Neutrophil (primary cell): ENCODE measurements at regions not wholly inside any gene's neighbourhood (a gene's known extent, or its start where the extent isn't known, plus 50 kb on each side); places are given as distances from the start of the nearest gene placed in this dataset.

Experiments
- H3K27ac ChIP-seq: fragments of 200-600 bp; sonication (generic); 2 replicates; pipeline ENCODE4 v1.5.1; 2016; ENCODE audit warnings: mild to moderate bottlenecking, moderate library complexity
- H3K27me3 ChIP-seq: fragments of 200-600 bp; sonication (generic); 2 replicates; pipeline ENCODE4 v1.6.0; 2016; ENCODE audit warnings: mild to moderate bottlenecking
- H3K36me3 ChIP-seq: fragments of 200-600 bp; sonication (generic); 2 replicates; pipeline ENCODE4 v1.5.1; 2017
- H3K4me1 ChIP-seq, 2 experiments: fragments of 200-600 bp in 1 of 2; sonication (generic) in 1 of 2; 1 replicate in 1 of 2; 2 replicates in 1 of 2; pipeline versions ENCODE4 v1.5.1 to v1.6.1; 2013 to 2016; ENCODE audit warnings: low read depth in 1 of 2, low read length in 1 of 2, mild to moderate bottlenecking in 1 of 2, moderate library complexity in 1 of 2; ENCODE audit not compliant: control insufficient read depth in 1 of 2, insufficient read depth in 1 of 2
- H3K4me3 ChIP-seq, 2 experiments: fragments of 200-600 bp in 1 of 2; sonication (generic) in 1 of 2; 1 replicate in 1 of 2; 2 replicates in 1 of 2; pipeline ENCODE4 v1.5.1; 2013 to 2016; ENCODE audit warnings: low read depth in 1 of 2, low read length in 1 of 2, mild to moderate bottlenecking in 1 of 2, moderate library complexity in 1 of 2
- H3K9me3 ChIP-seq: fragments of 200-600 bp; sonication (generic); 2 replicates; pipeline ENCODE4 v1.5.1; 2016
- CTCF ChIP-seq: fragments of 200-600 bp; sonication (generic); IDR thresholded peaks from 2 replicates; pipeline ENCODE4 v1.5.1; 2016; ENCODE audit warnings: antibody characterized with exemption

- no peak overlapping the region for H3K27ac ChIP-seq
- H3K27me3 ChIP-seq: peaks cover 4% of the 10 kb centered on the region
- no peaks in the 10 kb centered on the region for H3K9me3 ChIP-seq
- no peaks in the 10 kb centered on the region for H3K4me1 ChIP-seq
- no peak overlapping the region for H3K4me3 ChIP-seq
- no peak for TF ChIP-seq CTCF
- H3K36me3 ChIP-seq: no peaks in the 10 kb centered on the region
These were observed 155.9 kb downstream of the BARHL2 start for GRCh38 chr1:90561103-90561783.

- H3K4me1 ChIP-seq: no peaks in the 10 kb centered on the region
- no peak for TF ChIP-seq CTCF
- no peaks in the 10 kb centered on the region for H3K36me3 ChIP-seq
- H3K27me3 ChIP-seq: peaks cover 4% of the 10 kb centered on the region
- H3K9me3 ChIP-seq: no peaks in the 10 kb centered on the region
- no peak overlapping the region for H3K4me3 ChIP-seq
- H3K27ac ChIP-seq: no peak overlapping the region
These were observed 158.2 kb downstream of the BARHL2 start for GRCh38 chr1:90558754-90559378.

GRCh38 chr1:90558126-90558525 lies 159.0 kb downstream of the BARHL2 start:
- no peaks in the 10 kb centered on the region for H3K9me3 ChIP-seq
- no peak overlapping the region for H3K27ac ChIP-seq
- H3K4me3 ChIP-seq: no peak overlapping the region
- no peak for TF ChIP-seq CTCF
- H3K27me3 ChIP-seq: peaks cover 4% of the 10 kb centered on the region
- no peaks in the 10 kb centered on the region for H3K4me1 ChIP-seq
- H3K36me3 ChIP-seq: no peaks in the 10 kb centered on the region

GRCh38 chr1:90557706-90558105 lies 159.4 kb downstream of the BARHL2 start:
- Histone ChIP-seq H3K9me3 (no peaks in the 10 kb centered on the region), H3K27ac (no peak overlapping the region), H3K36me3 (no peaks in the 10 kb centered on the region), H3K4me3 (no peak overlapping the region), H3K27me3 (peaks cover 4% of the 10 kb centered on the region), H3K4me1 (no peaks in the 10 kb centered on the region)
- TF ChIP-seq CTCF: no peak

GRCh38 chr1:90550626-90551406 lies 166.3 kb downstream of the BARHL2 start:
- H3K27ac ChIP-seq: no peak overlapping the region
- H3K36me3 ChIP-seq: no peaks in the 10 kb centered on the region
- no peaks in the 10 kb centered on the region for H3K9me3 ChIP-seq
- TF ChIP-seq CTCF: no peak
- H3K4me1 ChIP-seq: no peaks in the 10 kb centered on the region
- no peak overlapping the region for H3K4me3 ChIP-seq
- no peaks in the 10 kb centered on the region for H3K27me3 ChIP-seq
